SK-MEL-5 (cell line): ENCODE measurements at regions not wholly inside any gene's neighbourhood (a gene's known extent, or its start where the extent isn't known, plus 50 kb on each side); places are given as distances from the start of the nearest gene placed in this dataset.
"Not testable (repeated sequence)": the region's sequence is repeated elsewhere in the genome, so short reads cannot be mapped to it uniquely, and the experiment has no call there.

ENCODE experiments used
- DNase-seq: peaks from one replicate; pipeline ENCODE4 v3.0.0-alpha.2; 2016; ENCODE audit warnings: low read depth, low spot score
- in situ Hi-C: cut with HindIII; loops from 2 replicates; pipeline ENCODE4 v1.10.0; 2016; ENCODE audit warnings: low sequenced_read_pairs, high pct_unique_total_duplicates, low pct_unique_long_range_greater_than_20kb

DNA sequence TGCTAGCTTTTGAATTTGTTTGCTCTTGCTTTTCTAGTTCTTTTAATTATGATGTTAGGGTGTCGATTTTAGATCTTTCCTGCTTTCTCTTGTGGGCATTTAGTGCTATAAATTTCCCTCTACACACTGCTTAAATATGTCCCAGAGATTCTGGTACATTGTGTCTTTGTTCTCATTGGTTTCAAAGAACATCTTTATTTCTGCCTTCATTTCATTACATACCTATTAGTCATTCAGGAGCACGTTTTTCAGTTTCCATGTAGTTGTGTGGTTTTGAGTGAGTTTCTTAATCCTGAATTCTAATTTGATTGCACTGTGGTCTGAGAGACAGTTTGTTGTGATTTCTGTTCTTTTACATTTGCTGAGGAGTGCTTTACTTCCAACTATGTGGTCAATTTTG is 51.2 kb upstream of the MB21D2 start:
- in situ Hi-C loops, DNase-seq: not testable (repeated sequence)

DNA sequence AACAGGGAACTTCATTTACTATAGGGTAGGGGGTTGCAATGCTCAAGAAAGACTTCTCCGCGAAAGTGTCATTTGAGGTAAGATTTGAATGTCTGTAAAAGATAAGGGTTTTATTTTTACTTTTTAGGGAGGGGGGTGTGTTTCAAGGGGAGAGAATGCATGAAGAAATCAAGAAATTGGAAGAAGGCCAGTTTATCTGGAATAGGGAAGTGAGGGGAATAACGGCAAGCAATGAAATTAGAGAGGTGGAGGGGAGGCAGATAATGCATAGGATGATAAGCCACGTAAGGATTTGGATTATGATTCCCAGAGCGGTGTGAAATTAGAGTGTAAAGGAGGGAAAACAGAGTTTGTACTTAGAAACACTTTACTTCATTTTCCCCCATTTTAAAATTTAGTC is 63.0 kb upstream of the MB21D2 start:
- DNase-seq: no peak
- in situ Hi-C loops: no loop called here

DNA sequence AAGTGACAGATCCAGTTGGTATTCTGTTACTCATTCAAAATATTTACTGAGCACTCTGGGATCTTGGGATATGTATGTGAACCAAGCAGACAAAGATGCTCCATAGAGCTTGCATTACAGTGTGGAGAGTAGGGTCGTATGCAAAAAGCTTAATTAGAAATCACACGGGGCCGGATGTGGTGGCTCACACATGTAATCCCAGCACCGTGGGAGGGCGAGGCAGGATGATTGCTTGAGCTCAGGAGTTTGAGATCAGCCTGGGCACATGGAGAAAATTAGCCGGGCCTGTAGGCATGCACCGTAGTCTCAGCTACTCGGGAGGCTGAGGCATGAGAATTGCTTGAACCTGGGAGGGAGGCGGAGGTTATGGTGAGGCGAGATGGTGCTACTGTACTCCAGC is 68.7 kb upstream of the MB21D2 start:
- in situ Hi-C loops: no loop called here
- DNase-seq: no peak

DNA sequence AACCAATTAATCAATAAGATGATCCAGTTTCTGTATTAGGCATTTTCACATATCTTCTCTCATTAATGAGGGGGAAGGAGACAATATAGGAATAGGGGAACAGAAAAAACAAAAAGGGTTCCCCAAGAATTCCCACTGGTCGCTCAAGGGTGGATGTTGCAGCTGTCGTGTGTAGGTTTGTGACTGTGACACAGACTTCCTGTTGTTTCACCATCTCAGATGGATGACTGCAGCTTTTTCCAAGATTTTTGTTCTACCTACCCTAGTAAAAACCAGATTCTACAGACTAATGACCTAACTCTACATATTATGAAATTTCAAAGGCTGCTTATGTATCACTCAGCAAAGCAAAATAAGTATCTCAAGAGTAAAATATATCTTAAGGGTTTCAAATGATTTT is 73.7 kb upstream of the MB21D2 start:
- DNase-seq: no peak
- in situ Hi-C loops: no loop called here

DNA sequence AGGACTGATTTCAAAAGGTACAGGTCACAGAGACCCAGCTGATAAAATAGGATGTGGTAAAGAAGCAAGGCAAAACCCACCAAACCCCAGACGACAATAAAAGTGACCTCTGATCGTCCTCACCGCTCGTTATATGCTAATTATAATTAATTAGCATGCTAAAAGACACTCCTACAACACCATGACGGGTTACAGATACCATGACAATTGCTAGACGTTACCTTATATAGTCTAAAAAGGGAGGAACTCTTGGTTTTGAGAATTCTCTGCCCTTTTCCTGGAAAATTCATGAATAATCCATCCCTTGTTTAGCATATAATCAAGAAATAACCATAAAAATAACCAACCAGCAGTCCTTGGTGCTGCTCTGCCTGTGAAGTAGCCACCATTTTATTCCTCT is 74.7 kb upstream of the MB21D2 start:
- in situ Hi-C loops: no loop called here
- DNase-seq: no peak

GRCh38 chr3:192993411-192993810 is 75.8 kb upstream of the MB21D2 start:
- in situ Hi-C loops: no loop called here
- no peak for DNase-seq

DNA sequence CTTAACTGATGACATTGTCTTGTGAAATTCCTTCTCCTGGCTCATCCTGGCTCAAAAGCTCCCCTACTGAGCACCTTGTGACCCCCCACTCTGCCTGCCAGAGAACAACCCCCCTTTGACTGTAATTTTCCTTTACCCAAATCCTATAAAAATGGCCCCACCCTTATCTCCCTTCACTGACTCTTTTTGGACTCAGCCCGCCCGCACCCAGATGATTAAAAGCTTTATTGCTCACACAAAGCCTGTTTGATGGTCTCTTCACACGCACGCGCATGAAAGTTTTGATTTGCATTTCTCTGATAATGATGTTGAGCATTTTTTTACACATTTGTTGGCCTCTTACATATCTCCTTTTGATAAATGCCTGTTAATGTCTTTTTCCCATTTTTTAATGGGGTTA is 83.5 kb upstream of the MB21D2 start:
- in situ Hi-C loops, DNase-seq: not testable (repeated sequence)

DNA sequence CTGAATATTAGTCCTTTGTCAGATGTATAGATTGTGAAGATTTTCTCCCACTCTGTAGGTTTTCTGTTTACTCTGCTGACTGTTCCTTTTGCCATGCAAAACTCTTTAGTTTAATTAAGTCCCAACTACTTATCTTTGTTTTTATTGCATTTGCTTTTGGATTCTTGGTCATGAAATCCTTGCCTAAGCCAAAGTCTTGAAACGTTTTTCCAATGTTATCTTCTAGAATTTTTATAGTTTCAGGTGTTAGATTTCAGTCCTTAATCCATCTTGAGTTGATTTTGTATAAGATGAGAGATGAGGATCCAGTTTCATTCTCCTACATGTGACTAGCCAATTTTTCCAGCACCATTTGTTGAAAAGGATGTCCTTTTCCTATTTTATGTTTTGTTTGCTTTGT is 86.0 kb upstream of the MB21D2 start:
- in situ Hi-C loops, DNase-seq: not testable (repeated sequence)

DNA sequence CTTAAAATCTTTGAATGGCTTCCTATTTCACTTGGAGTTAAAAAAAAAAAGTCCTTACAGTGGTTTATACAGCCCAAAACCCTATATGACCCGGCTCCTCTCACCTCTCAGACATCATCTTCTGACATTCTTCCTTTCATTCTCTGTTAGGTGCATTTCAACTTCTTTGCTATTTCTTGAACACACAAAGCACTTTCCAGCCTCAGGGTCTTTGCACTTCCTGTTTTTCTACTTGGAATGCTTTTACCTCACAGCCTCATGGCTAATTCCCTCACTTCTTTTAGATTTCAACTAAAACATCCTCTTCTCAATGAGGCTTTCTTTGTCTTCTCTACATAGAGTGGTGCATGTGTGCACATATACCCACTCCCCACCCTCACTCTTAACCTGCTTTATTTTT is 91.0 kb upstream of the MB21D2 start:
- in situ Hi-C loops: no loop called here
- no peak for DNase-seq

DNA sequence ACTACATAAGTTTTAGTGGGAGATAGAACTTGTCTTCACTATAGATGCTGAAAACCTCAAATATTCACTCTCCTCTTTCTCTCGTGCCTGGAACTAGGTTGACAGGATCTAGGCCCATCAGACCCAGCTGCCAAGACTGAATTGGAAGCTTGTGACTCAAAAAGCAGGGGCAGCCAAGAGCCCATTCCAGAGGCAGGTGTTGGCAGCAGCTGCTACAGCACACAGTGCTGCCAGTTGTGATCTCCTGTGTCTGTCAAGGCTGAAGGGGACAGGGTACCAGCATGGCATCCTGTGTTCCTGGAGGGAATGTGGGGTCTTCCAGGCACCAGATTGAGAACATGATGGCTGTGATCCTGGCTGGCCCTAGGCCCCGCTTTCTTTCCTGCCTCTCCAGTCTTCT is 92.5 kb upstream of the MB21D2 start:
- in situ Hi-C loops: no loop called here
- DNase-seq: no peak

DNA sequence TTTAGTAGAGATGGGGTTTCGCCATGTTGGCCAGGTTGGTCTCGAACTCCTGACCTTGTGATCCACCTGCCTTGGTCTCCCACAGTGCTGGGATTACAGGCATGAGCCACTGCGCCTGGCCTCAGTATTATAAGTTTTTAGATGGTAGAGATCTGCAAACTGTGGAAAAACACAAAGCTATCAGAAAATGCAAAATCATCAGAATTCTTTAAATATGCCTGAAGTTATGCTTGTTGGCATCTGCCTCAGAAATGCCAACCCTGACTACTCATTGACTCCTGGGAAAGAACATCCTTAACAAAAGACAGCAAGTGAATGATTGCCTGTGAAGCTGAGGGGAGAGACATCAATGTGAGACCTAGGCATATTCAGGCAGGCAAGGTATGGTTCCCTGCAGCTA is 94.3 kb upstream of the MB21D2 start:
- no peak for DNase-seq
- in situ Hi-C loops: no loop called here

- no peak for DNase-seq
- in situ Hi-C loops: no loop called here
These were observed 97.2 kb upstream of the MB21D2 start for GRCh38 chr3:193014902-193015301.

DNA sequence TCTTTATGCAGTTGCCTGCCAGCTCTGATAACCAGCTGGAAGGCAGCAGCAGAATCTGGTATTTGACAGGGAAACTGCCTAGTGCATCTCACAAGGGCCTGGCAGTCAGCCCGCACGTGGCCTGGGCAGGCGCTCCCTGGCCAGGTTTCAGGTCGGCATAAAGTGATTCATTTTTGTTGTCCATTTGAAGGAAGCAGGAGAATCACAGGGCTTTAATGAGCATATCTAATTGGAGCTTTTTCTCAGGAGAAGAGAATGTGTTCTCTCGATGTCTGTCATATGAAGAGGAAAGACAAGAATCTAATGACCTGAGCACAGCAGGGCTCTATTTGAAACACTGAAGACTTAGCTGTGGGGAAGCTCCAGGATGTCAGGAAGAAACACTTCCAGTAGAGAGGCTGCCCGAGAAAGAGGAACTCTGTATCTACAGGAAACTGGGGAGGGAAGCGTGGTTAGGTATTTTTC is 98.8 kb upstream of the MB21D2 start:
- no peak for DNase-seq

GRCh38 chr3:193021506-193022010 is 103.9 kb upstream of the MB21D2 start:
- DNase-seq: no peak
- in situ Hi-C loops: no loop called here

More for the DNA sequence above, 98.8 kb upstream of the MB21D2 start:
- in situ Hi-C loops: no loop called here

DNA sequence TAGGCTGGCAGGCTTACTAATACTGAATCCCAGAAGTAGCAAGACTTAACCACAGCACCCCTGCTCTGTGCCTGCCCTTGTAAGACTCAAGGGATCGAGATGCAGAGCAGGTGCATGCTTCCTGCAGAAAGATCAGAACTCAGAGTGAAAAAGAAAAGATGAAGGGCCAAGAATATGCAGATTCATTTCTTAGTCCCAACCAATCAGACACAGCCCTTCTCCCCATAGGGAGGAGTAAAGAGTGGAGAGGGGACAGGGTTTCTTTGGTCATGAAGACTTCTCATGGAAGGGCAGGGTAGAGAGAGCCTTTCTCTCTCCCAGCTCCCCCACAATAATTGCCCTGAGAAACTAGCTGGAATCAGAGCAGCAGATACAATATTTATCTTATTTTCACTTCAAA is 105.6 kb upstream of the MB21D2 start:
- DNase-seq: no peak
- in situ Hi-C loops: no loop called here

DNA sequence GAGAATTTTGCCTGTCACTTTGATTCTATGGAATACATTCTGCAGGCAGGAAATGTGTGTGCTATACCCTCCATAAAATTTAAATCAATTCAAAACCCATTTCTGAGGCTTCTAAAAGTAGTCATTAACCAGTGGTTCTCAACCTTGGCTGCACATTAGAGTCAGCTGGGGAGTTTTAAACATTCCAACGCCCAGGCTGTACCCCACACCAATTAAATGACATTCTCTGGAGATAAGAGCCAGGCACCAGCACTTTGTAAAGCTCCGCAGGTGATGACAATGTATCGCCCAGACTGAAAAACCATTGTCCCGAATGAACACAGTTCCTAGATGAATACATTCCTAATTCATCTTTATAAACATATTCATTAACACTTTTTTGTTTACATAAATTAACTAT is 110.6 kb upstream of the MB21D2 start:
- DNase-seq: no peak
- in situ Hi-C loops: no loop called here

GRCh38 chr3:193029800-193030199 is 112.1 kb upstream of the MB21D2 start:
- DNase-seq: no peak
- in situ Hi-C loops: no loop called here

- no peak for DNase-seq
- in situ Hi-C loops: no loop called here
These were observed 112.6 kb upstream of the MB21D2 start for GRCh38 chr3:193030276-193030675.

- in situ Hi-C loops: no loop called here
- no peak for DNase-seq
These were observed 114.3 kb upstream of the MB21D2 start for GRCh38 chr3:193031911-193032310.

DNA sequence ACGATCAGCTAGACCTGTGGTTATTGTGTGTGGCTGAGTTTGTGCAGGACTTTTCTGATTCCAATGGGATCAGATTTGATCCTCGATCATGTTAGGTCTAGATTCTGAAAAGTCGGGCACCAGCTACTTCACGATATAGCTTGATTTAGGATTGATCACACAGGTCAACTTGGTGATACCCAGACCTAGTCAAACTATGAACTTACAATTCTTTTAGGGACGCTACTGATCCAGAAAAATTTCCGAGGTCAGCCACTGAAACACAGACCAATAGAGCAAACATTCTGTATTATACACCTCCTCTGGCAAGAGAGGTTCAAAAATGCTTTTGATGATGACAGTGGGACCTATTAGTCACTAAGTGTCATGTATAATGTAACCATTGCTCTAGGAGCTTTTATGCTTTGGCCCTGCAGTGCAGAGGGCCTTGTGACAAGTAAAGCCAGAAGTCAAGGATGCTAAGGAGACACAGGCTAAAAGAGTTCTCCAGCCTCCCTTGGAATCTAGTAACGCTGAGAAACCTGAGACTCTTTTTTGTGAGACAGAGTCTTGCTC is 115.6 kb upstream of the MB21D2 start:
- in situ Hi-C loops: no loop called here

More for the DNA sequence above, 115.6 kb upstream of the MB21D2 start:
- DNase-seq: no peak
